ENCODE measurements at regions not wholly inside any gene's neighbourhood (a gene's known extent, or its start where the extent isn't known, plus 50 kb on each side); places are given as distances from the start of the nearest gene placed in this dataset.
"Not testable (repeated sequence)": the region's sequence is repeated elsewhere in the genome, so short reads cannot be mapped to it uniquely, and the experiment has no call there.

GRCh38 chr2:64274399-64275173 is 130.4 kb upstream of the PELI1 start:
- Histone ChIP-seq H3K27ac (peak overlapping the region; percentile 66 to 82 (median 75)), H3K36me3 (no peaks in the 10 kb centered on the region), H3K4me3 (peak overlapping the region in 2 of 4 donors; percentile 5 to 18), H3K4me1 (peaks cover 0 to 36% (median 27%) of the 10 kb centered on the region in 4 donors), H3K9me3 (no peaks in the 10 kb centered on the region), H3K27me3 (no peaks in the 10 kb centered on the region)
- 59 to 73% methylated on average over 2 of the region's 2 CpGs for WGBS, 2 donors
- DNase-seq, result no peak
- intact Hi-C loops (cut with DNase I), result loop anchor here (5.0 kb wide), 2 partner anchors 42 to 132 kb away; partner anchors contain the start of gene PELI1
- no peak for TF ChIP-seq EP300 (IDR thresholded peaks at IDR 0.05)
- no peak for TF ChIP-seq POLR2A (IDR thresholded peaks at IDR 0.05)
- TF ChIP-seq CTCF (IDR thresholded peaks at IDR 0.05), result no peak
- no peak for TF ChIP-seq POLR2AphosphoS5 (IDR thresholded peaks at IDR 0.05)

GRCh38 chr2:64275174-64275466 is 130.9 kb upstream of the PELI1 start:
- peaks cover 0 to 36% (median 27%) of the 10 kb centered on the region in 4 donors for H3K4me1 ChIP-seq
- H3K4me3 ChIP-seq, result no peak overlapping the region
- TF ChIP-seq EP300 (IDR thresholded peaks at IDR 0.05) (no peak), POLR2A (IDR thresholded peaks at IDR 0.05) (no peak), POLR2AphosphoS5 (IDR thresholded peaks at IDR 0.05) (no peak), CTCF (IDR thresholded peaks at IDR 0.05) (no peak)
- H3K27ac ChIP-seq, result no peak overlapping the region
- no peaks in the 10 kb centered on the region for H3K36me3 ChIP-seq
- H3K9me3 ChIP-seq, result no peaks in the 10 kb centered on the region
- H3K27me3 ChIP-seq, result no peaks in the 10 kb centered on the region
- intact Hi-C loops (cut with DNase I), result no loop called here
- DNase-seq, result no peak

GRCh38 chr2:64276417-64277095 is 132.3 kb upstream of the PELI1 start:
- Histone ChIP-seq H3K27me3 (no peaks in the 10 kb centered on the region), H3K9me3 (no peaks in the 10 kb centered on the region), H3K4me1 (peaks cover 0 to 36% (median 27%) of the 10 kb centered on the region in 4 donors), H3K4me3 (no peak overlapping the region), H3K36me3 (no peaks in the 10 kb centered on the region), H3K27ac (peak overlapping the region in 3 of 4 donors; percentile 19 to 40 (median 37))
- no peak for DNase-seq
- TF ChIP-seq POLR2A (IDR thresholded peaks at IDR 0.05) (no peak), CTCF (IDR thresholded peaks at IDR 0.05) (no peak), POLR2AphosphoS5 (IDR thresholded peaks at IDR 0.05) (no peak), EP300 (IDR thresholded peaks at IDR 0.05) (no peak)
- intact Hi-C loops (cut with DNase I), result no loop called here
- 93 to 98% methylated on average over 3 of the region's 3 CpGs for WGBS, 2 donors

- Histone ChIP-seq H3K9me3 (no peaks in the 10 kb centered on the region), H3K4me3 (no peak overlapping the region), H3K27ac (peak overlapping the region in 3 of 4 donors; percentile 19 to 40 (median 37)), H3K36me3 (no peaks in the 10 kb centered on the region), H3K4me1 (peaks cover 0 to 36% (median 27%) of the 10 kb centered on the region in 4 donors), H3K27me3 (no peaks in the 10 kb centered on the region)
- 73 to 77% methylated on average over 9 of the region's 9 CpGs for WGBS, 2 donors
- DNase-seq, result no peak
- TF ChIP-seq CTCF (IDR thresholded peaks at IDR 0.05) (no peak), EP300 (IDR thresholded peaks at IDR 0.05) (no peak), POLR2A (IDR thresholded peaks at IDR 0.05) (no peak), POLR2AphosphoS5 (IDR thresholded peaks at IDR 0.05) (no peak)
- intact Hi-C loops (cut with DNase I), result no loop called here
These were observed 133.1 kb upstream of the PELI1 start for GRCh38 chr2:64277101-64277849.

GRCh38 chr2:64280812-64281211 is 136.6 kb upstream of the PELI1 start:
- not testable (repeated sequence) for H3K36me3 ChIP-seq, H3K4me3 ChIP-seq, H3K27ac ChIP-seq, H3K27me3 ChIP-seq, DNase-seq, H3K9me3 ChIP-seq
- H3K4me1 ChIP-seq, result peaks cover 0 to 43% (median 32%) of the 10 kb centered on the region in 4 donors
- intact Hi-C loops (cut with DNase I), result loop anchor here (5.0 kb wide), 1 partner anchor 154 kb away; no protein-coding TSS in a partner anchor
- WGBS, 2 donors, result 40 to 100% methylated on average over 1 of the region's 2 CpGs
